ENCODE measurements at regions not wholly inside any gene's neighbourhood (a gene's known extent, or its start where the extent isn't known, plus 50 kb on each side); places are given as distances from the start of the nearest gene placed in this dataset.

GRCh38 chr6:155872961-155873360 is 417.3 kb upstream of the NOX3 start:
- TF ChIP-seq POLR2A (IDR thresholded peaks at IDR 0.05; ENCODE audit: low read length) (no peak), GATA1 (IDR thresholded peaks at IDR 0.05; ENCODE audit: low read depth, low read length) (no peak)
